ENCODE measurements at regions not wholly inside any gene's neighbourhood (a gene's known extent, or its start where the extent isn't known, plus 50 kb on each side); places are given as distances from the start of the nearest gene placed in this dataset.

DNA sequence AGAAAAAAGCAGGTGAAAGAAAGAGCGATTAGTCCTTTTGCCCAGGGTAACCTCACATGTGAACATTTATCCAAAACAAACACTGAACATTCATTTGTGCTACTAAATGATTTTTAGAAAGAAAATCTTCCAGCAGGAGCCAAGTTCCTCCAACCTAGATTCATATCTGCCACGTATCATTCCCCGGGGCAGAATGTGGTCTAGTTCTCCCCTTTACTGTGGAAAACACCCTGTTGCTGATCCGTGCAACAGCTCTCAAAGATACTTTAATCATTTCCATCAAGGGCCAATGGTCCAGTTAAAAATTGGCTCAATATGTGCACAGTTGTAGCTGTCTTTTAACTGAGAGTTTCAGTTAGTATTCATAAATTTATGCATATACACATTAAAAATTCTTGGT is 479.1 kb downstream of the ATP23 start:
- TF ChIP-seq, protein P1, sequence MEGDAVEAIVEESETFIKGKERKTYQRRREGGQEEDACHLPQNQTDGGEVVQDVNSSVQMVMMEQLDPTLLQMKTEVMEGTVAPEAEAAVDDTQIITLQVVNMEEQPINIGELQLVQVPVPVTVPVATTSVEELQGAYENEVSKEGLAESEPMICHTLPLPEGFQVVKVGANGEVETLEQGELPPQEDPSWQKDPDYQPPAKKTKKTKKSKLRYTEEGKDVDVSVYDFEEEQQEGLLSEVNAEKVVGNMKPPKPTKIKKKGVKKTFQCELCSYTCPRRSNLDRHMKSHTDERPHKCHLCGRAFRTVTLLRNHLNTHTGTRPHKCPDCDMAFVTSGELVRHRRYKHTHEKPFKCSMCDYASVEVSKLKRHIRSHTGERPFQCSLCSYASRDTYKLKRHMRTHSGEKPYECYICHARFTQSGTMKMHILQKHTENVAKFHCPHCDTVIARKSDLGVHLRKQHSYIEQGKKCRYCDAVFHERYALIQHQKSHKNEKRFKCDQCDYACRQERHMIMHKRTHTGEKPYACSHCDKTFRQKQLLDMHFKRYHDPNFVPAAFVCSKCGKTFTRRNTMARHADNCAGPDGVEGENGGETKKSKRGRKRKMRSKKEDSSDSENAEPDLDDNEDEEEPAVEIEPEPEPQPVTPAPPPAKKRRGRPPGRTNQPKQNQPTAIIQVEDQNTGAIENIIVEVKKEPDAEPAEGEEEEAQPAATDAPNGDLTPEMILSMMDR (conservative IDR thresholded peaks at IDR 0.05): no peak
- TF ChIP-seq ZFX (IDR thresholded peaks at IDR 0.05): no peak

All from C4-2B (cell line).